HL-60 (cell line): ENCODE measurements at regions not wholly inside any gene's neighbourhood (a gene's known extent, or its start where the extent isn't known, plus 50 kb on each side); places are given as distances from the start of the nearest gene placed in this dataset.

Source experiments
- DNase-seq, 2 experiments: peaks; one replicate each; pipeline ENCODE4 v3.0.0-alpha.2; 2010 to 2020; ENCODE audit warnings: low read depth in 1 of 2, low spot score in 1 of 2
- H3K27ac ChIP-seq: fragments of 250-450 bp; sonication (Bioruptor Pico); replicated peaks from 2 replicates; pipeline ENCODE4 v1.5.1; 2020; ENCODE audit warnings: mild to moderate bottlenecking, moderate library complexity
- H3K27me3 ChIP-seq: fragments of 250-450 bp; sonication (Bioruptor Pico); 2 replicates; pipeline ENCODE4 v1.5.1; 2021; ENCODE audit warnings: mild to moderate bottlenecking, moderate library complexity; ENCODE audit not compliant: insufficient read depth, poor library complexity, severe bottlenecking
- H3K4me3 ChIP-seq: replicated peaks from 2 replicates; pipeline ENCODE4 v1.5.1; 2011; ENCODE audit warnings: mild to moderate bottlenecking, control low read depth, low read length; ENCODE audit not compliant: insufficient read depth
- CTCF ChIP-seq: IDR thresholded peaks from one replicate; pipeline ENCODE4 v1.5.1; 2011; ENCODE audit warnings: low read length, control low read depth, inconsistent platforms; ENCODE audit not compliant: insufficient read depth
- GABPA ChIP-seq: IDR thresholded peaks from 2 replicates; pipeline ENCODE4 v1.6.1; 2012; ENCODE audit warnings: low read depth
- POLR2AphosphoS5 ChIP-seq: IDR thresholded peaks from 2 replicates; pipeline ENCODE4 v1.6.1; 2012; ENCODE audit warnings: low read depth
- SPI1 ChIP-seq: IDR thresholded peaks from 2 replicates; pipeline ENCODE4 v1.6.1; 2012; ENCODE audit warnings: low read depth, mild to moderate bottlenecking, borderline replicate concordance
- TF ChIP-seq, protein P1 (sequence below): IDR thresholded peaks from 2 replicates; pipeline ENCODE4 v1.6.1; 2012; ENCODE audit warnings: low read depth; ENCODE audit not compliant: insufficient replicate concordance

GRCh38 chr7:98526059-98526458 is 91.0 kb upstream of the NPTX2 start:
- H3K4me3 ChIP-seq = no peak overlapping the region
- TF ChIP-seq POLR2AphosphoS5 (no peak), CTCF (no peak), SPI1 (no peak), GABPA (no peak)
- TF ChIP-seq, protein P1, sequence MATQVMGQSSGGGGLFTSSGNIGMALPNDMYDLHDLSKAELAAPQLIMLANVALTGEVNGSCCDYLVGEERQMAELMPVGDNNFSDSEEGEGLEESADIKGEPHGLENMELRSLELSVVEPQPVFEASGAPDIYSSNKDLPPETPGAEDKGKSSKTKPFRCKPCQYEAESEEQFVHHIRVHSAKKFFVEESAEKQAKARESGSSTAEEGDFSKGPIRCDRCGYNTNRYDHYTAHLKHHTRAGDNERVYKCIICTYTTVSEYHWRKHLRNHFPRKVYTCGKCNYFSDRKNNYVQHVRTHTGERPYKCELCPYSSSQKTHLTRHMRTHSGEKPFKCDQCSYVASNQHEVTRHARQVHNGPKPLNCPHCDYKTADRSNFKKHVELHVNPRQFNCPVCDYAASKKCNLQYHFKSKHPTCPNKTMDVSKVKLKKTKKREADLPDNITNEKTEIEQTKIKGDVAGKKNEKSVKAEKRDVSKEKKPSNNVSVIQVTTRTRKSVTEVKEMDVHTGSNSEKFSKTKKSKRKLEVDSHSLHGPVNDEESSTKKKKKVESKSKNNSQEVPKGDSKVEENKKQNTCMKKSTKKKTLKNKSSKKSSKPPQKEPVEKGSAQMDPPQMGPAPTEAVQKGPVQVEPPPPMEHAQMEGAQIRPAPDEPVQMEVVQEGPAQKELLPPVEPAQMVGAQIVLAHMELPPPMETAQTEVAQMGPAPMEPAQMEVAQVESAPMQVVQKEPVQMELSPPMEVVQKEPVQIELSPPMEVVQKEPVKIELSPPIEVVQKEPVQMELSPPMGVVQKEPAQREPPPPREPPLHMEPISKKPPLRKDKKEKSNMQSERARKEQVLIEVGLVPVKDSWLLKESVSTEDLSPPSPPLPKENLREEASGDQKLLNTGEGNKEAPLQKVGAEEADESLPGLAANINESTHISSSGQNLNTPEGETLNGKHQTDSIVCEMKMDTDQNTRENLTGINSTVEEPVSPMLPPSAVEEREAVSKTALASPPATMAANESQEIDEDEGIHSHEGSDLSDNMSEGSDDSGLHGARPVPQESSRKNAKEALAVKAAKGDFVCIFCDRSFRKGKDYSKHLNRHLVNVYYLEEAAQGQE = no peak
- no peak for DNase-seq
- H3K27ac ChIP-seq = no peak overlapping the region
- no peaks in the 10 kb centered on the region for H3K27me3 ChIP-seq

GRCh38 chr7:98521089-98521692 is 95.9 kb upstream of the NPTX2 start:
- Histone ChIP-seq H3K27me3 (no peaks in the 10 kb centered on the region), H3K27ac (no peak overlapping the region), H3K4me3 (no peak overlapping the region)
- no peak for DNase-seq
- TF ChIP-seq GABPA (no peak), POLR2AphosphoS5 (no peak), CTCF (no peak)

- Histone ChIP-seq H3K27ac (no peak overlapping the region), H3K27me3 (no peaks in the 10 kb centered on the region), H3K4me3 (no peak overlapping the region)
- no peak for DNase-seq
- no peak for TF ChIP-seq POLR2AphosphoS5
- no peak for TF ChIP-seq GABPA
- TF ChIP-seq, protein P1 = no peak
- no peak for TF ChIP-seq SPI1
- TF ChIP-seq CTCF = no peak
Measured at GRCh38 chr7:98520356-98520951, 96.6 kb upstream of the NPTX2 start.
